ENCODE measurements at regions not wholly inside any gene's neighbourhood (a gene's known extent, or its start where the extent isn't known, plus 50 kb on each side); places are given as distances from the start of the nearest gene placed in this dataset.

DNA sequence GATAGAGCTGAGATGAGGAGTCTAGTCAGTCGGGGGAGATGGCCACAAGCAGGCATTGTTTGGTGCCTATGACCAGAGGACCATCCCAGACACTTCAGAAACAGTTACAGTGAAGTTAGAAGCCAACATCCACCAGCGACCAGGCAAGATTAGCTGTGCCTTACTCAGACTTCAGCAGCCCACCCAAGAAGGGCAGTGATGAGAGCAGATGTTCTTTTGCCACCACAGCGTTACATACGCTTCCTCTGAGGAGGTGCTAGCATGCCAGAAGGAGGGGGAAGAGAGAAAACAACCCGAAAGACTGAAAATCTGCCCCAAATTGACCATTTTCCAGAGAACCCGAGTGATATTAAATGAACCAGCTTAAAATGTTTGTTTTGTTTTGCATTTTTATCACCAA, 186.8 kb downstream of the PRL start:
- Histone ChIP-seq H3K4me3 (ENCODE audit: low read depth, low read length) (no peak overlapping the region), H3K27me3 (ENCODE audit: control insufficient read depth, insufficient read depth, low read length) (no peaks in the 10 kb centered on the region), H3K36me3 (ENCODE audit: control insufficient read depth, insufficient read depth, low read length) (no peaks in the 10 kb centered on the region)
- no peak for DNase-seq (ENCODE audit: low read depth)
- TF ChIP-seq, protein P1, sequence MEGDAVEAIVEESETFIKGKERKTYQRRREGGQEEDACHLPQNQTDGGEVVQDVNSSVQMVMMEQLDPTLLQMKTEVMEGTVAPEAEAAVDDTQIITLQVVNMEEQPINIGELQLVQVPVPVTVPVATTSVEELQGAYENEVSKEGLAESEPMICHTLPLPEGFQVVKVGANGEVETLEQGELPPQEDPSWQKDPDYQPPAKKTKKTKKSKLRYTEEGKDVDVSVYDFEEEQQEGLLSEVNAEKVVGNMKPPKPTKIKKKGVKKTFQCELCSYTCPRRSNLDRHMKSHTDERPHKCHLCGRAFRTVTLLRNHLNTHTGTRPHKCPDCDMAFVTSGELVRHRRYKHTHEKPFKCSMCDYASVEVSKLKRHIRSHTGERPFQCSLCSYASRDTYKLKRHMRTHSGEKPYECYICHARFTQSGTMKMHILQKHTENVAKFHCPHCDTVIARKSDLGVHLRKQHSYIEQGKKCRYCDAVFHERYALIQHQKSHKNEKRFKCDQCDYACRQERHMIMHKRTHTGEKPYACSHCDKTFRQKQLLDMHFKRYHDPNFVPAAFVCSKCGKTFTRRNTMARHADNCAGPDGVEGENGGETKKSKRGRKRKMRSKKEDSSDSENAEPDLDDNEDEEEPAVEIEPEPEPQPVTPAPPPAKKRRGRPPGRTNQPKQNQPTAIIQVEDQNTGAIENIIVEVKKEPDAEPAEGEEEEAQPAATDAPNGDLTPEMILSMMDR (IDR thresholded peaks at IDR 0.05; ENCODE audit: insufficient read depth, low read length, severe bottlenecking) = no peak
- FAIRE-seq = no peak

DNA sequence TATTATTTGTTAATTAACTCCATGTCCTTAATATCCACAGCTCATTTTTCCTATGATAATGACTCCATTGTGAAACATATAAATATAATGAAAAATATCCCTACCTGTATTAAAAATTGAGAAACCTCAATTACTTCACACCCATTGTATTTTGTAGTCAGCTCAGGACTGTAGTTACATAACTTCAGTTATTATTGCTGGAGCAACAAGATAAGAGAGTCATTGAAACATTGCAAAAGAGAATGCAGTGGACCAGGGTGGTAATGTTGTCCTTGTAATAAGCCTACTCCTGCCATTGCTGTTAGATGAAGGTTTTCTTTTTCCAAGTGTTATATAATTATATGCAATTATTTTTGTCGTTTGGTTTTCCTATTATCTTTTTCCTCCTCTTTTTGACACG, 184.4 kb downstream of the PRL start:
- Histone ChIP-seq H3K27me3 (ENCODE audit: control insufficient read depth, insufficient read depth, low read length) (no peaks in the 10 kb centered on the region), H3K4me3 (ENCODE audit: low read depth, low read length) (no peak overlapping the region), H3K36me3 (ENCODE audit: control insufficient read depth, insufficient read depth, low read length) (no peaks in the 10 kb centered on the region)
- FAIRE-seq (no peak), DNase-seq (ENCODE audit: low read depth) (peak; percentile 74)
- TF ChIP-seq, protein P1 (IDR thresholded peaks at IDR 0.05; ENCODE audit: insufficient read depth, low read length, severe bottlenecking) = no peak

DNA sequence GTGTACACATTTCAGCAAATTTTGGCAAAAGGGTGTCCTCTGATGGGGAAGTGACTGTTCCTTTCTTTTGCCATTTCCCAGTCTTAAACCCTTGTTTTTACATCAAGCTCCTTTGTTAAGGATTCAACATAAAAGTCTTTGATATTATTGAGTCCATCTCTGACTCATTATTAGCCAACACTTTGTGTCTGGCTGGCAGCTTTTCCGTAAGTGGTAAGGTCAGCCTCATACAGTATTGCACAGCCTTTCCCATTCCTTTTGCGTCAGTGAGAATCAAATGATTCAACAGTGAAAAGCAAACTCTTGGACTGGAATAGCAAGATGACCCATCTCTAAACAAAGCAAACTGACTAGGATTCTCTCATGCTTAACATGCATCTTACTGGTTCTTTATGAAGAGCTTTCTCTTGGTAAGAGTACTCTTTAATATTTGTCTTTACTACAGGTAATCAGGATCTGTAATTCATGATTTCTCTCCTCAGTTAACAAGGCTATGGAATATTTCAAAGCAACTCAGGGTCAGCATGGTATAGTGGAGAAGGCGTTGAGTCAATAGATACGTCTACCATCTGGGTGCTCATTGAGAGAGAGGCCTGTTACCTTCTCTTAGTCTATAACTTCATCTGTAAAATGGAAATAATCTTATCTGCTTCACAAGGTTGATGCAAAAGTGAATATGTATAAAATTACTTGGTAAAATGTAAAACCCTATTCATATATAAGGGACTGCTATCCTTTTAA, 183.6 kb downstream of the PRL start:
- Histone ChIP-seq H3K4me3 (ENCODE audit: low read depth, low read length) (no peak overlapping the region), H3K27me3 (ENCODE audit: control insufficient read depth, insufficient read depth, low read length) (no peaks in the 10 kb centered on the region), H3K36me3 (ENCODE audit: control insufficient read depth, insufficient read depth, low read length) (no peaks in the 10 kb centered on the region)
- FAIRE-seq = peak; percentile 75
- TF ChIP-seq, protein P1 (IDR thresholded peaks at IDR 0.05; ENCODE audit: insufficient read depth, low read length, severe bottlenecking) = no peak
- peak; percentile 100 for DNase-seq (ENCODE audit: low read depth)

DNA sequence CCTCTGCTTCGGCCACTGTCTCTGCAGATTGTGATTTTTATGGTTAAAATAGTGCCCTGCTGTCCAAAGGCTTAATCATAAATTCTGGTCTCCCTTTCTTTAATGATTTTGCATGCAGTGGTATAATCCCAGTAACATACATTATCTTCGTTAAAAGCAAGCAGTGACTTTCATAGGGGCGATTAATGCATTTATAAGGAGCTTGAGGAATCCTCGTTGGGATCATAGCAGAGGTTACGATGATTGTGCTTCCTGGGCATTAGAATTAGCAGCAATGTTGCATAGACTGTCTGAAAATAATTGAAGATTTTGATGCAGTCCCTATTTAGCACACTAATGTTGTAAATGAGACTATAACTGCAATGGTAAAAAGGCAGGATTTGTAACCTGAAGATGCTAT, 181.3 kb downstream of the PRL start:
- TF ChIP-seq, protein P1 (IDR thresholded peaks at IDR 0.05; ENCODE audit: insufficient read depth, low read length, severe bottlenecking) = no peak
- DNase-seq (ENCODE audit: low read depth) (no peak), FAIRE-seq (no peak)
- Histone ChIP-seq H3K27me3 (ENCODE audit: control insufficient read depth, insufficient read depth, low read length) (no peaks in the 10 kb centered on the region), H3K36me3 (ENCODE audit: control insufficient read depth, insufficient read depth, low read length) (no peaks in the 10 kb centered on the region), H3K4me3 (ENCODE audit: low read depth, low read length) (no peak overlapping the region)

DNA sequence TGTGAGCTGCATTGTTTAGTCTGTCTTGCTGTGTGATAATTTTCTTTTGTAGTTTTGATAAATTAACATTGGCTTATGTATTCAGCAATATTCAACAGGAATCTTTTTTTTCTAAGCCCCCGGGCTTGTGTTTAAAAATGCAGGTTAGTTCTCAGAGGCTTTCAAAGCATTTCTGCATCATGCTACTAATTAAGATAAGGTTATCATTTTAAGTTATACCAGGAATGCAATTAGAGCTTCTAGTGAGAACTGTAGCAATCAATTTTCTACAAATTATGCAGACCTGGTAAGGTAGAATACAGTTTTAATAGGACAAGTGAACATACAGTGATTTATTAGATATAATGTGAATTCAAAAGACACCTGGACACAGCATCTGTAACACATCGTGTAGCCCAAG, 179.2 kb downstream of the PRL start:
- no peaks in the 10 kb centered on the region for H3K27me3 ChIP-seq (ENCODE audit: control insufficient read depth, insufficient read depth, low read length)
- no peak for FAIRE-seq
- no peaks in the 10 kb centered on the region for H3K36me3 ChIP-seq (ENCODE audit: control insufficient read depth, insufficient read depth, low read length)
- TF ChIP-seq, protein P1 (IDR thresholded peaks at IDR 0.05; ENCODE audit: insufficient read depth, low read length, severe bottlenecking) = no peak
- no peak for DNase-seq (ENCODE audit: low read depth)
- no peak overlapping the region for H3K4me3 ChIP-seq (ENCODE audit: low read depth, low read length)

DNA sequence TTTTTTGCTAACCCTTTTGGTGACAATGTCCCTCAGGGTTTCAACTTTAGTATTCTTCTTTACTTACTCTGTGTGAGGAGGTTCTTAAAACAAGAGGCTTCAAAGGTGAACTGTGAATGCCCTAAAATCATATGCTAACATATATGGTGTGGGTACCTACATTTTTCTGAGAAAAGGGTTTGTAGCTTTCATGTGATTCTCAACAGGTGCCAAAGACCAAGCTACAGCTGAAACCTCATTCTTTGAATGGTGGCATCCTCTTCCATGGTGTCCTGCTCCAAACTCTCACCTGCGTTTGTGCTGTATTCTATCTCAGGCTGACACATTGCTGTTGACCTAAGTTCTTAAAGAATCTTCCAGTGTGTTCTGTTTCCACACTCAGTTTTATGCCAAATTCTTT, 177.3 kb downstream of the PRL start:
- DNase-seq (ENCODE audit: low read depth) (no peak), FAIRE-seq (no peak)
- Histone ChIP-seq H3K4me3 (ENCODE audit: low read depth, low read length) (no peak overlapping the region), H3K27me3 (ENCODE audit: control insufficient read depth, insufficient read depth, low read length) (no peaks in the 10 kb centered on the region), H3K36me3 (ENCODE audit: control insufficient read depth, insufficient read depth, low read length) (no peaks in the 10 kb centered on the region)
- TF ChIP-seq, protein P1 (IDR thresholded peaks at IDR 0.05; ENCODE audit: insufficient read depth, low read length, severe bottlenecking) = no peak

Data from bronchial epithelial cell (primary cell).